Neural cell (in vitro differentiated cells): ENCODE measurements at regions not wholly inside any gene's neighbourhood (a gene's known extent, or its start where the extent isn't known, plus 50 kb on each side); places are given as distances from the start of the nearest gene placed in this dataset.

Experiments
- H2AFZ ChIP-seq: fragments of 200-600, 300-800 bp; sonication (generic), shearing (Covaris generic); 2 replicates; pipeline ENCODE4 v1.6.0; 2014; ENCODE audit warnings: low read depth, mild to moderate bottlenecking, antibody characterized with exemption, low read length, moderate library complexity
- H3F3A ChIP-seq: fragments of 200-600 bp; shearing (Covaris generic); 2 replicates; pipeline ENCODE4 v1.6.1; 2016; ENCODE audit warnings: mild to moderate bottlenecking, moderate library complexity, mixed read lengths, antibody characterized with exemption, low read length; ENCODE audit not compliant: insufficient read depth, poor library complexity, severe bottlenecking
- H3K27ac ChIP-seq: fragments of 200-600, 300-800 bp; sonication (generic), shearing (Covaris generic); 2 replicates; pipeline ENCODE4 v1.5.1; 2014; ENCODE audit warnings: mild to moderate bottlenecking, low read length, moderate library complexity
- H3K27me3 ChIP-seq: fragments of 300-800, 200-600 bp; sonication (generic), shearing (Covaris generic); 2 replicates; pipeline ENCODE4 v1.6.0; 2014; ENCODE audit warnings: mild to moderate bottlenecking, low read depth, low read length, moderate library complexity; ENCODE audit not compliant: insufficient read depth
- H3K36me3 ChIP-seq: fragments of 300-800, 200-600 bp; sonication (generic), shearing (Covaris generic); 2 replicates; pipeline ENCODE4 v1.5.1; 2014; ENCODE audit warnings: mild to moderate bottlenecking, antibody characterized with exemption, low read length, moderate library complexity; ENCODE audit not compliant: insufficient read depth
- H3K4me2 ChIP-seq: fragments of 300-800, 200-600 bp; sonication (generic), shearing (Covaris generic); 2 replicates; pipeline ENCODE4 v1.6.0; 2014; ENCODE audit warnings: mild to moderate bottlenecking, low read length
- H3K4me3 ChIP-seq: fragments of 300-800, 200-600 bp; sonication (generic), shearing (Covaris generic); 2 replicates; pipeline ENCODE4 v1.5.1; 2014; ENCODE audit warnings: mild to moderate bottlenecking, low read length, moderate library complexity
- H3K79me2 ChIP-seq: fragments of 200-600 bp; shearing (Covaris generic); replicated peaks from 2 replicates; pipeline ENCODE4 v1.6.0; 2014; ENCODE audit warnings: mild to moderate bottlenecking, low read length, moderate library complexity; ENCODE audit not compliant: insufficient read depth
- H3K9ac ChIP-seq: fragments of 300-800, 200-600 bp; sonication (generic), shearing (Covaris generic); 2 replicates; pipeline ENCODE4 v1.6.1; 2016; ENCODE audit warnings: mild to moderate bottlenecking, low read length, mixed read lengths
- H3K9me2 ChIP-seq: fragments of 200-600 bp; shearing (Covaris generic); 2 replicates; pipeline ENCODE4 v1.6.1; 2016; ENCODE audit warnings: mild to moderate bottlenecking, low read length, mixed read lengths; ENCODE audit not compliant: insufficient read depth
- H3K9me3 ChIP-seq: fragments of 200-600, 300-800 bp; sonication (generic), shearing (Covaris generic); 2 replicates; pipeline ENCODE4 v1.6.1; 2016; ENCODE audit warnings: mild to moderate bottlenecking, mixed run types, low read length, moderate library complexity, mixed read lengths
- H4K20me1 ChIP-seq: fragments of 200-600 bp; shearing (Covaris generic); 2 replicates; pipeline ENCODE4 v1.6.1; 2016; ENCODE audit warnings: mild to moderate bottlenecking, mixed run types; ENCODE audit not compliant: insufficient read depth
- EP300 ChIP-seq: fragments of 450-650 bp; conservative IDR thresholded peaks from 2 replicates; pipeline ENCODE4 v1.6.1; 2014; ENCODE audit warnings: antibody characterized with exemption, mild to moderate bottlenecking, moderate library complexity; ENCODE audit not compliant: poor library complexity, severe bottlenecking
- EZH2 ChIP-seq: fragments of 200-600, 300-800 bp; shearing (Covaris generic), sonication (generic); IDR thresholded peaks from 2 replicates; pipeline ENCODE4 v1.6.1; 2014; ENCODE audit warnings: antibody characterized with exemption, low read length, borderline replicate concordance, mild to moderate bottlenecking; ENCODE audit not compliant: insufficient read depth, poor library complexity, severe bottlenecking
- MXI1 ChIP-seq: fragments of 450-650 bp; conservative IDR thresholded peaks from 2 replicates; pipeline ENCODE4 v1.6.1; 2014; ENCODE audit warnings: antibody characterized with exemption, mild to moderate bottlenecking; ENCODE audit not compliant: poor library complexity, severe bottlenecking
- POLR2AphosphoS5 ChIP-seq: IDR thresholded peaks from 2 replicates; pipeline ENCODE4 v1.6.1; 2012
- RAD21 ChIP-seq: fragments of 450-650 bp; conservative IDR thresholded peaks from 2 replicates; pipeline ENCODE4 v1.6.1; 2014; ENCODE audit warnings: antibody characterized with exemption, mild to moderate bottlenecking, moderate library complexity
- SMC3 ChIP-seq: fragments of 450-650 bp; conservative IDR thresholded peaks from 2 replicates; pipeline ENCODE4 v1.6.1; 2014; ENCODE audit warnings: antibody characterized with exemption, mild to moderate bottlenecking, moderate library complexity; ENCODE audit not compliant: poor library complexity
- TAF1 ChIP-seq: IDR thresholded peaks from 2 replicates; pipeline ENCODE4 v1.6.1; 2012; ENCODE audit warnings: low read depth
- TF ChIP-seq, protein P1 (sequence below): fragments of 450-650 bp; IDR thresholded peaks from 2 replicates; pipeline ENCODE4 v1.5.1; 2014; ENCODE audit warnings: antibody characterized with exemption, mild to moderate bottlenecking, moderate library complexity; ENCODE audit not compliant: poor library complexity, severe bottlenecking
- TF ChIP-seq, protein P2 (sequence below): IDR thresholded peaks from 2 replicates; pipeline ENCODE4 v1.6.1; 2012; ENCODE audit warnings: borderline replicate concordance

DNA sequence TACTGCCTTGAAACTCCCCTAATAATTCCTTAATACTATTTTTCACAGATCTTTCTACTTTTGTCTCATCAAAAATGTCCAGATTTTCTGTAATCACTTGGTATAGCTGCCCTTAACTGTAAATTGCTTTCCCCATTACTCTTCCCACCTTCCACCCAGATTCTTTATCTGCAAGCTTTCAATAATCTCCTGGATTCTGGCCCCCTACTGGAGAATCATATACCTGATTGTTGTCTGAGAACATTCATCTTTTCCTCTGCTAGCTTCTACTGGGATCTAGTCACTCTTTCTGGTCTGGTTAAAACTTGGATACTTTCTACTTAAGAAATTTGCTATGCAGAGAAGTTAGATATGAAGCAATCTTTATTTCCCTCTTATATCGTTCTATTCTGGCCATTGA, 552.6 kb downstream of the PCDH19 start:
- Histone ChIP-seq H3K9me2 (no peaks in the 10 kb centered on the region), H4K20me1 (no peaks in the 10 kb centered on the region), H3K9ac (no peak overlapping the region), H3K27me3 (no peaks in the 10 kb centered on the region), H3K9me3 (no peaks in the 10 kb centered on the region), H3K27ac (no peak overlapping the region), H3K36me3 (no peaks in the 10 kb centered on the region), H3F3A (no peaks in the 10 kb centered on the region), H3K4me3 (no peak overlapping the region), H3K4me2 (no peak overlapping the region), H2AFZ (no peak overlapping the region), H3K79me2 (no peaks in the 10 kb centered on the region)
- TF ChIP-seq POLR2AphosphoS5 (no peak), EP300 (no peak), EZH2 (no peak), SMC3 (no peak), MXI1 (no peak), TAF1 (no peak), RAD21 (no peak)
- TF ChIP-seq, protein P1, sequence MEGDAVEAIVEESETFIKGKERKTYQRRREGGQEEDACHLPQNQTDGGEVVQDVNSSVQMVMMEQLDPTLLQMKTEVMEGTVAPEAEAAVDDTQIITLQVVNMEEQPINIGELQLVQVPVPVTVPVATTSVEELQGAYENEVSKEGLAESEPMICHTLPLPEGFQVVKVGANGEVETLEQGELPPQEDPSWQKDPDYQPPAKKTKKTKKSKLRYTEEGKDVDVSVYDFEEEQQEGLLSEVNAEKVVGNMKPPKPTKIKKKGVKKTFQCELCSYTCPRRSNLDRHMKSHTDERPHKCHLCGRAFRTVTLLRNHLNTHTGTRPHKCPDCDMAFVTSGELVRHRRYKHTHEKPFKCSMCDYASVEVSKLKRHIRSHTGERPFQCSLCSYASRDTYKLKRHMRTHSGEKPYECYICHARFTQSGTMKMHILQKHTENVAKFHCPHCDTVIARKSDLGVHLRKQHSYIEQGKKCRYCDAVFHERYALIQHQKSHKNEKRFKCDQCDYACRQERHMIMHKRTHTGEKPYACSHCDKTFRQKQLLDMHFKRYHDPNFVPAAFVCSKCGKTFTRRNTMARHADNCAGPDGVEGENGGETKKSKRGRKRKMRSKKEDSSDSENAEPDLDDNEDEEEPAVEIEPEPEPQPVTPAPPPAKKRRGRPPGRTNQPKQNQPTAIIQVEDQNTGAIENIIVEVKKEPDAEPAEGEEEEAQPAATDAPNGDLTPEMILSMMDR = no peak
- TF ChIP-seq, protein P2, sequence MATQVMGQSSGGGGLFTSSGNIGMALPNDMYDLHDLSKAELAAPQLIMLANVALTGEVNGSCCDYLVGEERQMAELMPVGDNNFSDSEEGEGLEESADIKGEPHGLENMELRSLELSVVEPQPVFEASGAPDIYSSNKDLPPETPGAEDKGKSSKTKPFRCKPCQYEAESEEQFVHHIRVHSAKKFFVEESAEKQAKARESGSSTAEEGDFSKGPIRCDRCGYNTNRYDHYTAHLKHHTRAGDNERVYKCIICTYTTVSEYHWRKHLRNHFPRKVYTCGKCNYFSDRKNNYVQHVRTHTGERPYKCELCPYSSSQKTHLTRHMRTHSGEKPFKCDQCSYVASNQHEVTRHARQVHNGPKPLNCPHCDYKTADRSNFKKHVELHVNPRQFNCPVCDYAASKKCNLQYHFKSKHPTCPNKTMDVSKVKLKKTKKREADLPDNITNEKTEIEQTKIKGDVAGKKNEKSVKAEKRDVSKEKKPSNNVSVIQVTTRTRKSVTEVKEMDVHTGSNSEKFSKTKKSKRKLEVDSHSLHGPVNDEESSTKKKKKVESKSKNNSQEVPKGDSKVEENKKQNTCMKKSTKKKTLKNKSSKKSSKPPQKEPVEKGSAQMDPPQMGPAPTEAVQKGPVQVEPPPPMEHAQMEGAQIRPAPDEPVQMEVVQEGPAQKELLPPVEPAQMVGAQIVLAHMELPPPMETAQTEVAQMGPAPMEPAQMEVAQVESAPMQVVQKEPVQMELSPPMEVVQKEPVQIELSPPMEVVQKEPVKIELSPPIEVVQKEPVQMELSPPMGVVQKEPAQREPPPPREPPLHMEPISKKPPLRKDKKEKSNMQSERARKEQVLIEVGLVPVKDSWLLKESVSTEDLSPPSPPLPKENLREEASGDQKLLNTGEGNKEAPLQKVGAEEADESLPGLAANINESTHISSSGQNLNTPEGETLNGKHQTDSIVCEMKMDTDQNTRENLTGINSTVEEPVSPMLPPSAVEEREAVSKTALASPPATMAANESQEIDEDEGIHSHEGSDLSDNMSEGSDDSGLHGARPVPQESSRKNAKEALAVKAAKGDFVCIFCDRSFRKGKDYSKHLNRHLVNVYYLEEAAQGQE = no peak

- Histone ChIP-seq H3K27ac (no peak overlapping the region), H2AFZ (no peak overlapping the region), H3K27me3 (no peaks in the 10 kb centered on the region), H3K79me2 (no peaks in the 10 kb centered on the region), H3K9ac (no peak overlapping the region), H4K20me1 (no peaks in the 10 kb centered on the region), H3K9me2 (no peaks in the 10 kb centered on the region), H3K9me3 (no peaks in the 10 kb centered on the region), H3K36me3 (no peaks in the 10 kb centered on the region), H3K4me3 (no peak overlapping the region), H3F3A (no peaks in the 10 kb centered on the region), H3K4me2 (no peak overlapping the region)
- TF ChIP-seq EZH2 (no peak), SMC3 (no peak)
- TF ChIP-seq, protein P1 = no peak
These were observed 576.3 kb downstream of the PCDH19 start for GRCh38 chrX:99833821-99834220.
